Activated B cell treated with CpG ODN at 0.5 μM for 24 hours (primary cell): ENCODE measurements at regions not wholly inside any gene's neighbourhood (a gene's known extent, or its start where the extent isn't known, plus 50 kb on each side); places are given as distances from the start of the nearest gene placed in this dataset.
"Not testable (repeated sequence)": the region's sequence is repeated elsewhere in the genome, so short reads cannot be mapped to it uniquely, and the experiment has no call there.

Source experiments
- ATAC-seq: fragments of 200-7000 bp; cut with Tn5 transposase; one replicate; pipeline ENCODE4 v1.10.0; 2021; ENCODE audit warnings: low read depth, mild to moderate bottlenecking, moderate library complexity
- CTCF ChIA-PET: fragments of 350-600 bp; sonication (Branson Sonifier 250); formaldehyde crosslinking; loops from one replicate; lab custom pipeline; 2021; ENCODE audit warnings: antibody characterized with exemption; lab: Charles Lee
- POLR2A ChIA-PET: fragments of 350-600 bp; sonication (Branson Sonifier 250); formaldehyde crosslinking; loops from one replicate; lab custom pipeline; 2021; ENCODE audit warnings: antibody characterized with exemption; lab: Charles Lee
- DNase-seq: peaks from one replicate; pipeline ENCODE4 v3.0.0; 2022
- H3K27ac Mint-ChIP-seq: one replicate; pipeline ENCODE4 v1.8.0; 2020; ENCODE audit warnings: mixed read lengths
- H3K27me3 Mint-ChIP-seq: one replicate; pipeline ENCODE4 v1.8.0; 2021; ENCODE audit warnings: mixed read lengths
- H3K36me3 Mint-ChIP-seq: one replicate; pipeline ENCODE4 v1.8.0; 2021; ENCODE audit warnings: low read depth, mixed read lengths
- H3K4me1 Mint-ChIP-seq: one replicate; pipeline ENCODE4 v1.8.0; 2021; ENCODE audit warnings: mixed read lengths
- H3K4me3 Mint-ChIP-seq: one replicate; pipeline ENCODE4 v1.8.0; 2020; ENCODE audit warnings: mild to moderate bottlenecking, mixed read lengths
- H3K9me3 Mint-ChIP-seq: one replicate; pipeline ENCODE4 v1.8.0; 2020; ENCODE audit warnings: mixed read lengths
- intact Hi-C: fragments of 100-400 bp; cut with micrococcal nuclease; formaldehyde crosslinking; loops from one replicate; pipeline ENCODE4 v1.15.1; 2024
- TF ChIP-seq, protein P1 (sequence below): fragments of 200-600 bp; IDR thresholded peaks from one replicate; pipeline ENCODE4 v1.8.0; 2022; ENCODE audit warnings: antibody characterized with exemption, mild to moderate bottlenecking

DNA sequence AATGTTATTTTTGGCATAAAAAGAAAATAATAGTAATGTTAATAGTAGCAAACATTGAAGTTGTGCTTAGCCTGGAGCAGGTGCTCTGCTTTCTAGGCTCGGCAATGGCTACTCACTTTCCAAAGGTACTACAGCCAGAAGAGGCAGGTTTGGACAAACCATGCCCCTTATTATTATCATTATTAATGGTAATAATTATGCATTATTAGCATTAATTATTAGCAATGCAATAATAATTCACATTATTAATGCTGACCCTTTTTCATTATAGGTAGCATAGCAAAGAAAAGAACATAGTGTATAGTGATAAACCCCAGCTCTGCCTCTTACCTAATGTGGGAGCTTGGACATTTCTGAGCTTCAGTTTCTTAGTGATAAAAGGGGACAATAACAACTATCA lies 171.4 kb downstream of the EDEM1 start:
- ChIA-PET CTCF (no interaction called here), POLR2A (no interaction called here)
- TF ChIP-seq, protein P1, sequence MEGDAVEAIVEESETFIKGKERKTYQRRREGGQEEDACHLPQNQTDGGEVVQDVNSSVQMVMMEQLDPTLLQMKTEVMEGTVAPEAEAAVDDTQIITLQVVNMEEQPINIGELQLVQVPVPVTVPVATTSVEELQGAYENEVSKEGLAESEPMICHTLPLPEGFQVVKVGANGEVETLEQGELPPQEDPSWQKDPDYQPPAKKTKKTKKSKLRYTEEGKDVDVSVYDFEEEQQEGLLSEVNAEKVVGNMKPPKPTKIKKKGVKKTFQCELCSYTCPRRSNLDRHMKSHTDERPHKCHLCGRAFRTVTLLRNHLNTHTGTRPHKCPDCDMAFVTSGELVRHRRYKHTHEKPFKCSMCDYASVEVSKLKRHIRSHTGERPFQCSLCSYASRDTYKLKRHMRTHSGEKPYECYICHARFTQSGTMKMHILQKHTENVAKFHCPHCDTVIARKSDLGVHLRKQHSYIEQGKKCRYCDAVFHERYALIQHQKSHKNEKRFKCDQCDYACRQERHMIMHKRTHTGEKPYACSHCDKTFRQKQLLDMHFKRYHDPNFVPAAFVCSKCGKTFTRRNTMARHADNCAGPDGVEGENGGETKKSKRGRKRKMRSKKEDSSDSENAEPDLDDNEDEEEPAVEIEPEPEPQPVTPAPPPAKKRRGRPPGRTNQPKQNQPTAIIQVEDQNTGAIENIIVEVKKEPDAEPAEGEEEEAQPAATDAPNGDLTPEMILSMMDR: no peak
- Mint-ChIP-seq H3K4me1 (no peaks in the 10 kb centered on the region), H3K9me3 (peaks cover 19% of the 10 kb centered on the region), H3K36me3 (peaks cover 3% of the 10 kb centered on the region), H3K4me3 (no peak overlapping the region), H3K27me3 (peaks cover 2% of the 10 kb centered on the region), H3K27ac (no peak overlapping the region)
- ATAC-seq (no peak), DNase-seq (no peak)
- intact Hi-C loops: no loop called here

DNA sequence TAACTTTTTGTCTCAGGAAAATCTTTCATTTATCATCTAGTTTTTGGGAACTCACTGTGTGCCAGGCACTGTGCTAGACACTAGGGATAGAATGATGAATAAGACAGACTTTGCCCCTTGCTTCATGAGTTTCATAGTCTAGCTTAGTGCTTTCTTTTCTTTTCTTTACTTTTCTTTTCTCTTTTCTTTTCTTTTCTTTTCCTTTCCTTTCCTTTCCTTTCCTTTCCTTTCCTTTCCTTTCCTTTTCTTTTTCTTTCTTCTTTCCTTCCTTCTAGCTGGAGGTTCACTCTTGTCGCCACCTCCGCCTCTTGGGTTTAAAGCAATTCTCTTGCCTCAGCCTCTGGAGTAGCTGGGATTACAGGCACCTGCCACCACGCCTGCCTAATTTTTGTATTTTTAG lies 172.9 kb downstream of the EDEM1 start:
- CTCF ChIA-PET: no interaction called here
- TF ChIP-seq, protein P1: no peak
- H3K27ac Mint-ChIP-seq: no peak overlapping the region
- POLR2A ChIA-PET: no interaction called here
- H3K4me1 Mint-ChIP-seq: no peaks in the 10 kb centered on the region
- peaks cover 2% of the 10 kb centered on the region for H3K27me3 Mint-ChIP-seq
- intact Hi-C loops: no loop called here
- H3K4me3 Mint-ChIP-seq: no peak overlapping the region
- ATAC-seq: no peak
- peaks cover 3% of the 10 kb centered on the region for H3K36me3 Mint-ChIP-seq
- DNase-seq: no peak
- H3K9me3 Mint-ChIP-seq: peaks cover 19% of the 10 kb centered on the region

DNA sequence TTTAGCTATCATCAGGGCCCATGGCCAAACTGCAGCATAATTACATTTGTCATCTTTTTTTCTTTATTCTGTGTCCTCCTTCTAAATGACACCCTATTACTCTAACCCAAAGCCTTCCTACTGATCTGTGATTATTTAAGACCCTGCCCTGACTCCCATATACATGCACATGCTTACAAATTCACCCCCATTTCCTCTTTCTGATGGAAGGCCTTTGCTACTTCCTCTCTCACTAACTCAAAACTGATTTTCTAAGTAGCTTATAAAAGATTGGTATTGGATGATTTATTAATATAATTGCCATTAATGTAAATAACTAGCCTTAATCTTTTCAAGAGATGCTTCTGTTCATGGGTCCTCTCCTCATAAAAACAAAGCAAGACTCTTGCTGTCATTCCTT lies 179.2 kb downstream of the EDEM1 start:
- CTCF ChIA-PET: no interaction called here

DNA sequence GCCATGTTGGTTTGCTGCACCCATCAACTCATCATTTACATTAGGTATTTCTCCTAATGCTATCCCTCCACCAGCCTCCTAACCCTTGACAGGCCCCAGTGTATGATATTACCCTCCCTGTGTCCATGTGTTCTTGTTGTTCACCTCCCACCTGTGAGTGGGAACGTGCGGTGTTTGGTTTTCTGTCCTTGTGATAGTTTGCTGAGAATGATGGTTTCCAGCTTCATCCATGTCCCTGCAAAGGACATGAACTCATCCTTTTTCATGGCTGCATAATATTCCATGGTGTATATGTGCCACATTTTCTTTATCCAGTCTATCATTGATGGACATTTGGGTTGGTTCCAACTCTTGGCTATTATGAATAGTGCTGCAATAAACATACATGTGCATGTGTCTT lies 184.0 kb downstream of the EDEM1 start:
- ATAC-seq, H3K27me3 Mint-ChIP-seq, CTCF ChIA-PET, DNase-seq, H3K9me3 Mint-ChIP-seq, H3K36me3 Mint-ChIP-seq, POLR2A ChIA-PET, intact Hi-C loops, H3K4me1 Mint-ChIP-seq, H3K4me3 Mint-ChIP-seq, H3K27ac Mint-ChIP-seq: not testable (repeated sequence)

More for the DNA sequence above, 179.2 kb downstream of the EDEM1 start:
- Mint-ChIP-seq H3K4me3 (no peak overlapping the region), H3K4me1 (peaks cover 6% of the 10 kb centered on the region), H3K27me3 (no peaks in the 10 kb centered on the region), H3K9me3 (no peaks in the 10 kb centered on the region), H3K36me3 (no peaks in the 10 kb centered on the region), H3K27ac (no peak overlapping the region)
- intact Hi-C loops: no loop called here
- TF ChIP-seq, protein P1: no peak
- POLR2A ChIA-PET: no interaction called here
- ATAC-seq (no peak), DNase-seq (no peak)

DNA sequence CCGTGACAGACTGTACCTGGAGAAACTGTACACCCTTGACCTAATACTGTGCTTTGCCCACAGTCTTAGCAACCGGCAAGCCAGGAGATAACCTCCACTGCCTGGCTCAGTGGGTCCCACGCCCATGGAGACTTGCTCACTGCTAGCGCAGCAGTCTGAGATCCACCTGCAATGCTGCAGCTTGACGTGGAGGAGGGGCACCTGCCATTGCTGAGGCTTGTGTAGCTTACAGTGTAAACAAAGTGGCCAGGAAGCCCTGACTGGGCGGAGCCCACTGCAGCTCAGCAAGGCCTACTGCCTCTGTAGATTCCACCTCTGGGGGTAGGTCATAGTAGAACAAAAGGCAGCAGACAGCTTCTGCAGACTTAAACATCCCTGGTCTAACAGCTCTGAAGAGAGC lies 189.3 kb downstream of the EDEM1 start:
- no peaks in the 10 kb centered on the region for H3K36me3 Mint-ChIP-seq
- H3K27ac Mint-ChIP-seq: no peak overlapping the region
- no peaks in the 10 kb centered on the region for H3K27me3 Mint-ChIP-seq
- H3K4me1 Mint-ChIP-seq: peaks cover 15% of the 10 kb centered on the region
- peaks cover 6% of the 10 kb centered on the region for H3K9me3 Mint-ChIP-seq
- ChIA-PET POLR2A (no interaction called here), CTCF (no interaction called here)
- peak; percentile 37 for ATAC-seq
- no peak for DNase-seq
- intact Hi-C loops: no loop called here
- H3K4me3 Mint-ChIP-seq: no peak overlapping the region
- TF ChIP-seq, protein P1: no peak

DNA sequence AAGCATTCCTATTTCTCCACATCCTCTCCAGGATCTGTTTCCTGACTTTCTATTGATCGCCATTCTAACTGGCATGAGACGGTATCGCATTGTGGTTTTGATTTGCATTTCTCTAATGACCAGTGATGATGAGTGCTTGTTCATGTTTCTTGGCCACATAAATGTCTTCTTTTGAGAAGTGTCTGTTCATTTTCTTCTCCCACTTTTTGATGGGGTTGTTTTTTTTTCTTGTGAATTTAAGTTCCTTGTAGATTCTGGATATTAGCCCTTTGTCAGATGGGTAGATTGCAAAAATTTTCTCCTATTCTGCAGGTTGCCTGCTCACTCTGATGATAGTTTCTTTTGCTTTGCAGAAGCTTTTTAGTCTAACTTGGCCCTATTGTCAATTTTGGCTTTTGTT lies 191.8 kb downstream of the EDEM1 start:
- H3K4me1 Mint-ChIP-seq: peaks cover 15% of the 10 kb centered on the region
- CTCF ChIA-PET, DNase-seq, ATAC-seq, intact Hi-C loops, H3K36me3 Mint-ChIP-seq, POLR2A ChIA-PET, H3K27ac Mint-ChIP-seq, H3K27me3 Mint-ChIP-seq, H3K9me3 Mint-ChIP-seq, H3K4me3 Mint-ChIP-seq: not testable (repeated sequence)

DNA sequence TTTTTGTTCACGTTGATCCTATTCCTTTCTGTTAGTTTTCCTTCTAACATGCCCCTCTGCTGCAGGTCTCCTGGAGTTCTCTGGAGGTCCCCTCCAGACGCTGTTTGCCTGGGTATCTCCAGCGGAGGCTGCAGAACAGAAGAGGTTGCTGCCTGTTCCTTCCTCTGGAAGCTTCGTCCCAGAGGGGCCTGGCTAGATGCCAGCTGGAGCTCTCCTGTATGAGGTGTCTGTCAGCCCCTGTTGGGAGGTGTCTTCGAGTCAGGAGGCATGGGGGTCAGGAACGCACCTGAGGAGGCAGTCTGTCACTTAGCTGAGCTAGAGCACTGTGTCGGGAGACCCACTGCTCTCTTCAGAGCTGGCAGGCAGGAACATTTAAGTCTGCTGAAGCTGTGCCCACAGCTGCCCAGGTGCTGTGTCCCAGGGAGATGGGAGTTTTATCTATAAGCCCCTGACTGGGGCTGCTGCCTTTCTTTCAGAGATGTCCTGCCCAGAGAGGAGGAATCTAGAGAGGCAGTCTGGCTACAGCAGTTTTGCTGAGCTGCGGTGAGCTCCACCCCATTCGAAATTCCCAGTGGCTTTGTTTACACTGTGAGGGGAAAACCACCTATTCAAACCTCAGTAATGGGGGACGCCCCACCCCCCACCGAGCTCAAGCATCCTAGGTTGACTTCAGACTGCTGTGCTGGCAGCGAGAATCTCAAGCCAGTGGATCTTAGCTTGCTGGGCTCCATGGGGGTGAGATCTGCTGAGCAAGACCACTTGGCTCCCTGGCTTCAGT lies 196.2 kb downstream of the EDEM1 start:
- POLR2A ChIA-PET, H3K9me3 Mint-ChIP-seq, H3K27ac Mint-ChIP-seq, H3K27me3 Mint-ChIP-seq, DNase-seq, H3K36me3 Mint-ChIP-seq, H3K4me3 Mint-ChIP-seq, ATAC-seq, H3K4me1 Mint-ChIP-seq, intact Hi-C loops, CTCF ChIA-PET: not testable (repeated sequence)
